HK-2 (cell line): ENCODE measurements at regions not wholly inside any gene's neighbourhood (a gene's known extent, or its start where the extent isn't known, plus 50 kb on each side); places are given as distances from the start of the nearest gene placed in this dataset.
"Not testable (repeated sequence)": the region's sequence is repeated elsewhere in the genome, so short reads cannot be mapped to it uniquely, and the experiment has no call there.

Experiments
- DNase-seq: peaks from one replicate; pipeline ENCODE4 v3.0.0-alpha.2; 2018; ENCODE audit not compliant: unreplicated experiment

DNA sequence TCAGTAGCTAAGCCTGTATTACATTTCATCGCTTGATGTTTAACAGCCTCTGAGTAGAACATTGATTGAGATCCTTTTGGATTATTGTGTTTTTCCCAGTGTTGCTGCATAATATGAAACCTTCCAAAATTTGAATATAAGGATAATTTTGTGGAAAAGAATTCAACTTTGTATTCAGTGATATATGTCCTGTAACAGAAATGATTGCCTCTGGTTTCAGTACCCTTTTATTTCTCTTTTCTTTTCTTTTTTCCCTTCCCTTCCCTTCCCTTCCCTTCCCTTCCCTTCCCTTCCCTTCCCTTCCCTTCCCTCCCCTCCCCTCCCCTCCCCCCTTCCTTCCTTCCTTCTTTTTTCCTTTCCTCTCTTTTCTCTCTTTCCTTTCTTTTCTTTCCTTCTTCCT is 74.6 kb downstream of the UTRN start:
- DNase-seq, result no peak

DNA sequence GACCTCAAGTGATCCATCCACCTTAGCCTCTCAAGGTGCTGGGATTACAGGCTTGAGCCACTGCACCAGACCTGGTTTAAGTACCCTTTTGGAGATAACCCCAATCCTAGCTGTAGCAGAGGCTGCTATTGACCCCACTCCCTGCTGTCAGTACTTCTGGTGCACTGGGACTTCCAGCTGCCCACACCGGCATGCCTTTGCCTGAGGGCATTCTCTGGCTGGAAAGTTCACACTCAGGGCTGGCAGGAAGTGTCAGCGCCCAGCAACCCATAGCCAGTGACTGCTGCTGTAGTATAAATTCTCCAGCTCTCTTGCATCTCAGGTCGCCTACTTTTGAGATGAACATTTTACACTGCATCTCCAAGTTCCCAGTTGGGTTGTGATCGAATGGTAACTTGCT is 75.3 kb downstream of the UTRN start:
- no peak for DNase-seq

DNA sequence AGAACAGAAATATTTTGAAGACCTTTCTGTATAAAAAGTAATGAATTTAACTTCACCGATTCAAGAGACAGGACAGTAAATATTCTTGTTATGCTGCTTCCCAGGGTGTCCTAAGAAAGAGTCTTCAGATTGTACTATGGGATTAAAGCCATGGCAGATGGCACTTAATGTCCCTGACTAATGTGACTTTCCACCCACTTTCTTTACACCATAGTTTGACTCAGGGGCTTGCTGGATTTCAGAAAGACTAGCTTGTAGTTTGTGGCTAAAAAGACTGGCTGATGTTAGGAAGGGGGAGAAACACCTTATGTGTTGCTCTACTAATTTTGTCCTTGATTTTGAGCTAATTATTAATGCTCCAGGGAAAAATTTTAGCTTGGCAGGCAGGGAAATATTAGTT is 75.9 kb downstream of the UTRN start:
- DNase-seq, result no peak

DNA sequence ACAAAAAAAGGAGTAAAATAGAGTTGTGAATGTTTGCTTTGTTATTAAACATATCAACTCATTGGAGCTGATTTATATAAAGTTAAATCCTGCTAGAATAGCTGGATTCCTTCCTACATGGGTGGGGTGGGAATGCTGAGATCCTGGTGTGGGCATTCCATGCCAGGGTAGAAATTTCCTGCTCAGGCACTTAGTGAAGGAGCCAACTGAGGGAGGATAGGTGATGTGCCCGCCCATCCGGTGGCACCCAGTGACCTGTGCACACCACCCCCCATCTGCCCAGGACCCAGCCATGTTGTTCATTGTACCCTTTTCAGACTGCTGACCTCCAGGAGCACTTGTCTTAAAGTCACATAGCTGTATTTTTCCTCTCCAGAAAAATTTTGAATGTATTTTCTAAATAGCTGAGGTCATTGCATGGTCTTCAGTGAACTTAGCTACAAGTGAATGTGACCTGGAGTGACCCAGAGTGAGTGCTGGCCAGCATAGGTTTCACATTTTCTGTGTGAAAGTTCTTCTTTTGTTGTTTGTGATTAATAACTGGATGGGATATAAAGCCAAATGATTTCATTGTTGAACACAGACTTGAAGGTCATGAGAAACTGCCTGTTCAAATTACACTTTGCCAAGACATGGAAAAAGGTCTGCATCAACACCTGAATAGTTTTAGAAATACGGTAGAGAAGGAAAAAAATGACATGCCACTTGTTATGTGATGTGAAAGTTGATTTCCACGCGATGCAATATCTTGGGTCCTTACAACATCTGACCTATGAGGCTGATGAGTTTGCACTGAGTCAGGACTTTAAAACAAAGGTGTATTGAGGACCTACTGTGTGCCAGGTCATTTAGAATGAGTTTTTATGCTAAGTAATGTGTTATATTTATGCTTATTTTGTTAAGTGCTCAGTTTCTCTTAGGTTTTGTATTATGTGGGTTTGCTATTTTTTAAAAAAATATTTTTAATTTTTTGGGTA is 77.2 kb downstream of the UTRN start:
- no peak for DNase-seq

DNA sequence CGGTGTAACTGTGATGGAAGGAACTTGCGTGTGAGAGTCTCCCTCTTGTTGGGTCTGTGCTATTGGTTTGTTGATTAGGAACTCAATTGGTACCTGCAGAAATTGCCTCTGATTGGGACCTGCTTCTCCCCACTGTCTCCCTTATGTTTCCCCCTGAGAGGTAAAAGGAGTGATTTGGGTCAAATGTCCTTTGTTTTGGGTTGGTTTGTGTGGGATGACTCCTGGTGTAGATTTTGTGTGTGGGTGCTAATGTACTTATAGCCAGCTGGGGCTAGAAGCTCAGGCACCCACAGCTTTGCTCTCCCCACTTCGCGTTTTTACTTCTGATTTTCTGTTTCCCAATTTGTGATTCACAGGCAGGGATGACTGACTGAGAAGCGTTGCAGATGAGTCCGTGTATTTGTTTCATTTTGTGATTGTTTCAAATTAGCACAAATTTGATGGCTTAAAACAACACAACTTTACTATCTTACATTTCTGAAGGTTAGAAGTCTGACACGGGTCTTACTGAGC is 79.1 kb downstream of the UTRN start:
- DNase-seq, result no peak

DNA sequence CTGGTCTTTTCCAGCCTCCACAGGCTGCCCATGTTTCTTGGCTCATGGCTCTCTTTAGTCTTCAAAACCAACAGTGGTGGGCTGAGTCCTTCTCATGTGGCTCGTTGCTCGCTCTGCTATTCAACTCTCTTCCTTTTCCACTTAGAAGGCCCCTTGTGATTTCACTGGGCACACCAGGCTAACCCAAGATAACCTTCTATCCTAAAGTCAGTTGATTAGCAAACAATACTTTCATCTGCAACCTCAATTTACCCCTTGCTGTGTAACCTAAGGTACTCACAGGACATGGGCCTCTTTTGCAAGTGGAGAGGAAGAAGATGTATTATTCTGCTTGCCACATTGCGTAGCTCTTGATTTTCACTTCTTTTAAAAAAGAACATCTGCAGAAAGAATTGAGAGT is 79.6 kb downstream of the UTRN start:
- DNase-seq, result no peak

DNA sequence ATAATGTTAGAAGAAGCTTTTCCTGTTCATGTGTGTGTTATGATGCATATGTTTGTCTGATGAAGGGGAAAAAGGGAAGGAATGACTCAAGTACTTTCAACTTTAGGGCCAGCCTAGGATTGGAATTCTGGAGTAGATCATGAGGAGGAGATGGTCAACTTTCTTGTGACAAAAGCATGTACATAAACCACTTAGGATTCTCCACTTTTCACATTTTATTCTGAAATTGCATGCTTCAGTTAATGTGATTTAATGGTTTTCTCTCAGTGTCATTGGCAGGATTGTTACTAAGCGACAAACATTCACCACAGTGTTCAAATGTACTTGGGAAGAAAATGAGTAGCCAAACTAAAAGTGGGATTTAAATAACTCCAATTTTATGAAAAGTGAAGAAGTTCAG is 80.1 kb downstream of the UTRN start:
- DNase-seq, result no peak

DNA sequence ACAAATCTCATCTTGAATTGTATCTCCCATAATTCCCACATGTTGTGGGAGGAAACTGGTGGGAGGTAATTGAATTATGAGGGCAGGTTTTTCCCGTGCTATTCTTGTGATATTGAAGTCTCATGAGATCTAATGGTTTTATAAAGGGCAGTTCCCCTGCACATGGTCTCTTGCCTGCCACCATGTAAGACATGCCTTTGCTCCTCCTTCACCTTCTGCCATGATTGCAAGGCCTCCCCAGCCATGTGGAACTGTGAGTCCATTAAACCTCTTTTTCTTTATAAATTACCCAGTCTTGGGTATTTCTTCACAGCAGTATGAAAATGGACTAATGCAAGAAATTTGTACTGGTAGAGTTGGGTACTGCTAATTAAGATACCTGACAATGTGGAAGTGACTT is 84.6 kb downstream of the UTRN start:
- DNase-seq, result not testable (repeated sequence)

DNA sequence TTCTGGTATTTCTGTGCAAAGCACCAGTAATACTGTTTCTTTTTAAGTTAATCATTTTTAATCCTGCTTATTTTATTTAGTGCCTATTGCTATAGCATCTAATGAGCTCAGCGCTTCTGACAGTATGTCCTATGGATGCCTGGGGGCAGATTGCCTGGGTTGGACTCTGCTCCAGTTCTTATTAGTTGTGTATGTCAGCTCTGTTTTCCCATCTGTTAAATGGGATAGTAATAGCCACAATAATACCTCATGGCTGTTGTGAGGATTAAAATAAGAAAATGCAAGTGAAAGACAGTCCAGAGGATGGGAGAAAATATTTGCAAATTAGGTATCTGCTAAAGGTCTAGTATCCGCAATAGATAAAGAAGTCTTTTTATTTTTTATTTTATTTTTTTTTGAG is 87.0 kb downstream of the UTRN start:
- no peak for DNase-seq

DNA sequence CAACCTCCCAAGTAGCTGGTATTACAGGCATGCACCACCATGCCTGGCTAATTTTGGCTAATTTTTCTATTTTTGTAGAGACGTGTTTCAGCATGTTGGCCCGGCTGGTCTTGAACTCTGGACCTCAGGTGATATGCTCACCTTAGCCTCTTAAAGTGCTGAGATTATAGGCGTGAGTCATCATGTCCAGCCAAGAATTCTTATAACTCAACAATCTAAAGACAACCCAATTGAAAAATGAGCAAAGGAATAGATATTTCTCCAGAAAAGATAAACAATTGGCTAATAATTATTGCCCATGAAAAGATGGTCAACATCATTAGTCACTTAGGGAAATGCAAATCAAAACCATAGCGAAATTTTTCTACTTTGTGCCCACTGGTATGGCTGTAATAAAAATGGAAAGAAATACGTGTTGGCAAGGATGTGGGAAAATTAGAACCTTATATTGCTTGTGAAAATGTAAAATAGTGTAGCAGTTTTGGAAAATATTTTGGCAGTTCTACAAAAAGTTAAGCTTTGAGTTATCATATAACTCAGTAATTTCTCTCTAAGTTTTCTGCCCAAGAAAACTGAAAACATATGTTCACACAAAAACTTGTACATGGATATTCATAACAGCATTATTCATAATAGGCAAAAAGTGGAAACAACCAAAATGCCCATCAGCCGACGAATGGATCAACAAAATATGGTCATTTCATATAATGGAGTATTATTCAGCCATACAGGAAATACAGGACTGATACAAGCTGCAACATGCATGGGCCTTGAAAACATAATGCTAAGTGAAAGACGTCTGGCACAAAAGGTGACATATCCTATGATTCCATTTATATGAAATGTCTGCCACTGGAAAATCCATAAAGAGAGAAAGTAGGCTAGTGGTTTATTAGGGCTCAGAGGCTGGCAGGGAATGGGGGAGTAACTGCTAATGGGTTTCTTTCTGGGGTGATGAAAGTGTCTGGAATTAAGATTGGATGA is 87.8 kb downstream of the UTRN start:
- DNase-seq, result no peak

DNA sequence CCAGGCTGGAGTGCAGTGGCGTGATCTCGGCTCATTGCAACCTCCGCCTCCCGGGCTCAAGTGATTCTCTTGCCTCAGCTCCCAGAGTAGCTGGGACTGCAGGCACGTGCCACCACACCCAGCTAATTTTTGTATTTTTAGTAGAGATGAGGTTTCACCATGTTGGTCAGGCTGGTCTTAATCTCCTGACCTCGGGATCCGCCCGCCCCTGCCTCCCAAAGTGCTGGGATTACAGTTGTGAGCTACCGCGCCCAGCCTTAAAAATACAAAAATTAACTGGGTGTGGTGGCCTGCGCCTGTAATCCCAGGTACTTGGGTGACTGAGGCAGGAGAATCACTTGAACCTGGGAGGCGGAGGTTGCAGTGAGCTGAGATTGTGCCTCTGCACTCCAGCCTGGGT is 89.4 kb downstream of the UTRN start:
- not testable (repeated sequence) for DNase-seq

DNA sequence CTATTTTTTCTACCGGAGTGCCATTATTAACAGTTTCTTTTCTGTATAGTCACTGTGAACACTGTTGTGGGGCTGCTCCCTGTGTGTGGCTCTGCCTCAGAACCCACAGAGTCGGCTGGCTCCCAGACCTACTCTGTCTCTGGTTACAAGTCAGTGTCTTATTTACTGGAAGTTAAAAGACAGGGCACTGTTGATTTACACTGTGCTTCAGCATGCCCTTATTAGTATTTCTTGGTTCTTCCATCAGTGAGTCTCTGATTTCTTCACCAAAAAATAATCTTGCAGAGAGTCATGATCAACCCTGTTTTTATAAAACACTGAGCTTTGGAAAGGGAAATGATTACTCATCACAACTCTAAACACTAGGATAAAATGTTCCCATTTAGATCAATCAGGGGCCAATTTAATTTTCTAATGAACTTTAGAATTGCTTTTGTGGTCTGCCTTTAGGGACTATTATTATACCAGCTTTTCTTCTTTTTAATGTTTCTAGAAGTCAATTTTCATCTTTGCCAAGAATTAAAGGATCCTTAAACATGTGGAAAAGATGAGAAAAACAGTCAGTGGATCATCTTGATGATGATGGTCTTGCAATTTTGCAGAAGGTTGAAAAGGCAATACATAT is 92.6 kb downstream of the UTRN start:
- no peak for DNase-seq

DNA sequence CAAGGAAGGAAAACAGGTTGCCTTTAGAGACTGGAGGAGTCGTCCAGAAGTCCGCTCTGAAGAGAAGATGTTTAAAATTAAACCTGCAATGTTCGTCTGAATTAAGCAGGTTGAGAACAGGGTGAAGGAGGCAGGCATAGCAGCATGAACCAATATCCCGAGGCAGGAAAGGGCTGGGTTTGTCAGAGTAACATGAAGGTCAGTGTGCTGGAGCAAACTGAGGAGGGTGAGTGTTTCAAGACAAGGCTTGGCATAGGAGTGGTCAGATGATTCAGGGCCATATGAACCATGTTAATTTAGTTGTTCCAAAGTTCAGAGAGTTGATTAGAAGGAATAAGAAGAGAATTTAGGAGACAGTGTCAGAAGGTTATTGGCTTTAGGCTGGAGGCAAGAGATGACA is 93.3 kb downstream of the UTRN start:
- no peak for DNase-seq

DNA sequence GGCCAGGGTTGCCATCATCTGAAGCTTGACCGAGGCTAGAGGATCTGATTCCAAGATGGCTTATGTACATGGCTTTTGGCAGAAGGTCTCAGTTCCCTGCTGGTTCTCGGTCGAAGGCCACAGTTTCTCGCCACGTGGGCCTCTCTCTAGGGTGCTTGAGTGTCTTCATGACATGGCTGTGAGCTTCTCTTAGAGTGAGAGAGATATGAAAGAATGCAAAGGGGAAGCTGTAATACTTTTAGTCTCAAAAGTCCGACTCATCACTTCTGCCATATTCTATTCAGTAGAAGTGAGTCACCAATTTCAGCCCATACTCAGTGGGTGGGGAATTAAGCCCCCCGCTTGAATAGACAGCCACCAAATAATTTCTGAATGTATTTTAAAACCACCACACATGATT is 94.2 kb downstream of the UTRN start:
- DNase-seq, result no peak

DNA sequence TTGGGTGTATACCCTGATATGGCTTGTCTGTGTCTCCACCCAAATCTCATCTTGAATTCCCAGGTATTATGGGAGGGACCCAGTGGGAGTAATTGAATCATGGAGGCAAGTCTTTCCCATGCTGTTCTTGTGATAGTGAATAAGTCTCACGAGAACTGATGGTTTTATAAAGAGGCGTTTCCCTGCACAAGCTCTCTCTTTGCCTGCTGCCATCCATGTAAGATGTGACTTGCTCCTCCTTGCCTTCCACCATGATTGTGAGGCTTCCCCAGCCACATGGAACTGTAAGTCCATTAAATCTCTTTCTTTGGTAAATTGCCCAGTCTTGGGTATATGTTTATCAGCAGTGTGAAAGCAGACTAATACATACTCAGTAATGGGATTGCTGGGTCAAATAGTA is 96.4 kb downstream of the UTRN start:
- DNase-seq, result not testable (repeated sequence)

DNA sequence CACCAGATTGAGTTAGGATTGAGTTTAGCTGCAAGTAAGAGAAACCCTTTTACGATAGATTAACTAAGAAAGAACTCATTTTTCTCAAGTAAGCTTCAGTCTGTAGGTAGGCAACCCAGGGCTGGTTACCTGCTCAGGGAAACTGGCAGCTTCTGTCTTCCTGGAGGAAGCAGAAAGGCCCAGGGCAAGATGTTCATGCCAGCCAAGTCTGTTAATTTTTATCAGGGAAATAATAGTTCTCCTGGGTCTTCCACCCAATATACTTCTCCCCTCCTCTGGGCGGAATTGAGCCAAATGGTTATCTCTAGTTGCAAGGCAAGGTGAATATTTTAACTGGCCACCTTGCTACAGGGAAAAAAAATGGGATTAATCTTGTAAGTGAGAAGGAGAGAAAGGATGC is 98.2 kb downstream of the UTRN start:
- DNase-seq, result no peak

DNA sequence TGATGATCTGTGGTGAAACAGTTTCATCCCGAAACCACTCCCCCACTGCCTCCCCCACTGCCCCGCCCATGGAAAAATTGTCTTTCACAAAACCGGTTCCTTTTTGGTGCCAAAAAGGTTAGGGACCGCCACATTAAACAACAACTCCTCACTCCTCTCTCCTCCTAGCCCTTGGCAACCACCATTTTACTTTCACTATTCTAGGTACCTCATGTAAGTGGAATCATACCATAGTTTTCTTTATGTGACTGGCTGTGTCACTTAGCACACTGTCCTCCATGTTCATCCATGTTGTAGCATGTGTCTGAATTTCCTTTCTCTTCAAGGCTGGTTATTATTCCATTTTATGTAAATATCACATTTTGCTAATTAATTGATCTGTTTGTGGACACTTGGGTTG is 99.3 kb downstream of the UTRN start:
- no peak for DNase-seq

DNA sequence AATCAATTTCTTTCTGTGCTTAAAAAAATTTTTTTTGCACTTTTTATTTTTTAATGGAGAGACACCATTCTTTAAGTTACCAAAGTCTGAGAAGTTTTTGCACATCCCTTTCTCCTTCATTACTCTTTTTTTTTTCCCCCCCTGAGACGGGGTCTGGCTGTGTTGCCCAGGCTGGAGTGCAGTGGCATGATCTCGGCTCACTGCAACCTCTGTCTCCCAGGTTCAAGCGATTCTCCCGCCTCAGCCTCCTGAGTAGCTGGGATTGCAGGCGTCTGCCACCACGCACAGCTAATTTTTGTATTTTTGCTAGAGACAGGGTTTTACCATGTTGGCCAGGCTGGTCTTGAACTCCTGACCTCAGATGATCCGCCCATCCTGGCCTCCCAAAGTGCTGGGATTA is 104.3 kb downstream of the UTRN start:
- not testable (repeated sequence) for DNase-seq

DNA sequence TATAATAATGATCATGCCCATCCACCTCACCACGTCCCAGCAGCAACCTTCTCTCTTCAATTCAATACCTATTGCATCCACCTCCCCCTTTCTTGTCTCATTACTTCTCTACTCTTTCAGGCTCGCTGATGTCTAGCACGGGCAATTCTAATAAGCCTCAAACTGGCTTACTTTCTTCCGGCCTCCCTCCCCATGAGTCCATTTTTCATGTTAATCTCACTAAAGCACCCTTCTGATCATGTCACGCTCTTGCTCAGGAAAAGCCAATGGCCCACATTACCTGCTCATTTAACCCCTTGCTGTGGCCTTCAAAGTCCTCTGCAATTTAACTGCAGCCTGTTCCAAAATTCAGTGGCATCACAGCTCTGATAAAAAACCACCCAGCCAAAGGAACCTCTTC is 105.1 kb downstream of the UTRN start:
- no peak for DNase-seq

DNA sequence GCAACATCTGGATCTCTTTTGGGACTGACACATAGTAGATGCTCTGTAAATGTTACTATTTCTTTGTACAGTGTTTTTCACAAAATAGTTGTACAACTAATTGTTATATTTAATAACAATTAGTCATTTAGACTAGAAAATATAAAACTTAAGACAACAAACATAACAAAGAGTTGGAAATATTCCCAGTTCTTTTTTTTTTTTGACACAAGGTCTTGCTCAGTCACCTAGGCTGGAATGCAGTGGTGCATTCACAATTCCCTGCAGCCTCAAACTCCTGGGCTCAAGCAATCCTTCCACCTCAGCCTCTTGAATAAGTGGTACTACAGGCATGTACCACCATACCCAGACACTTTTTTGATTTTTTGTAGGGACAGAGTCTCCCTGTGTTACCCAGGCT is 105.8 kb downstream of the UTRN start:
- DNase-seq, result no peak

DNA sequence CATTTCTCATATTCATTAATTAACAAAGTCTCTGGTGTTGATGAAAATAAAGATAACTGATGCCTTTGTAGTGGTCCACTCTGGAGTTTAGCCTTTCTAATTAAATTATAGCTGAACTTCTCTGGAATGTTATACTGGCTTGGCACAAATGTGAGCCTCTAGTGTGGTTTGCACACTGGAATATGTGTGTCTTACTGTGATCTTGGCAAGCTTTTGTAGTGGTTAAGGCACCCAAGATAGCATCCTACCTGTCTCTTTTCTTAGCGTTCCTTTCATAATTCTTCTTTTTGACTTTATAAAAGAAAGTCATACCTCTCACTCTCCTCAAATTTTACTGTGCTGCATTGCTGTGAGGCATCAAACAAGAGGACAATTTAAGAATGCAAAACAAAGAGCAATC is 107.4 kb downstream of the UTRN start:
- DNase-seq, result no peak

DNA sequence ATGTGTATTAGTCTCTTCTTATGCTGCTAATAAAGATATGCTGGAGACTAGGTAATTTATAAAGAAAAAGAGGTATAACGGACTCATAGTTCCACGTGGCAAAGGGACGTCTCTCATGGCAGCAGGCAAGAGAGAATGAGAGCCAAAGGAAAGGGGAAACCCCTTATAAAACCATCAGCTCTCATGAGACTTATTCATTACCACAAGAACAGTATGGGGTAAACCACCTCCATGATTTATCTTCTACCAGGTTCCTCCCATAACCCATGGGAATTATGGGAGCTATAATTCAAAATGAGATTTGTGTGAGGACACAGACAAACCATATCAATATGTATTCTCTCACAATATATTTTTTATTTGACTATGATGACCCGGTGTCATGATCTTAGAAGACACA is 109.1 kb downstream of the UTRN start:
- DNase-seq, result no peak
